PFSK-1 (cell line): ENCODE measurements at regions not wholly inside any gene's neighbourhood (a gene's known extent, or its start where the extent isn't known, plus 50 kb on each side); places are given as distances from the start of the nearest gene placed in this dataset.

Source experiments
- POLR2AphosphoS5 ChIP-seq: IDR thresholded peaks from 2 replicates; pipeline ENCODE4 v1.6.1; 2012; ENCODE audit warnings: low read depth, mild to moderate bottlenecking, control low read depth, low read length, moderate library complexity
- SIN3A ChIP-seq: IDR thresholded peaks from 2 replicates; pipeline ENCODE4 v1.6.1; 2012; ENCODE audit warnings: mild to moderate bottlenecking, low read length, moderate library complexity, borderline replicate concordance; ENCODE audit not compliant: insufficient read depth

DNA sequence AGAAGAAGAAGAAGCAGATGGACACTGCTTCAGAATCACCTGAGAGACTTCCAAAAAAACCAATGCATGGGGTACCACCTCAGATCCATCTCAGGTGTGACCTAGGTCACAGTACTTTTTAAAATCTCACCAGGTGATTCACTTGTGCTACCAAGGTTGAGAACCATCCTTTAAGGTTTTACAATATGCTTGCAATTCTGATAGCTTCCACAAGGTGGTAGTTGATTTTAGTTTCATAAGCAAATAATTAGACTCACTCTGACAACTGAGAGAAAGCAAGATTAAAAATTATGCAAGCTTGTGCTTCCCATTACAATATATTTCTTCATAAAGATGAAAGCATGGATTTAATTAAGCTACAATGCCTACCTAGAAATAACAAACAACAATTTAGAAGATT, 355.1 kb downstream of the EN1 start:
- no peak for TF ChIP-seq SIN3A
- no peak for TF ChIP-seq POLR2AphosphoS5
